Activated CD4-positive, alpha-beta T cell treated with anti-CD3 and anti-CD28 coated beads for 36 hours (primary cell): ENCODE measurements at regions not wholly inside any gene's neighbourhood (a gene's known extent, or its start where the extent isn't known, plus 50 kb on each side); places are given as distances from the start of the nearest gene placed in this dataset.

ENCODE experiments used
- ATAC-seq: fragments of 200-7000 bp; cut with Tn5 transposase; one replicate; pipeline ENCODE4 v1.10.0; 2021; ENCODE audit warnings: mild to moderate bottlenecking, moderate library complexity
- CTCF ChIA-PET: fragments of 350-600 bp; sonication (Branson Sonifier 250); formaldehyde crosslinking; loops from one replicate; lab custom pipeline; 2021; ENCODE audit warnings: antibody characterized with exemption; lab: Charles Lee
- POLR2A ChIA-PET: fragments of 350-600 bp; sonication (Branson Sonifier 250); formaldehyde crosslinking; loops from one replicate; lab custom pipeline; 2021; ENCODE audit warnings: antibody characterized with exemption, inconsistent platforms; lab: Charles Lee
- DNase-seq: peaks from one replicate; pipeline ENCODE4 v3.0.0-alpha.2; 2020
- H3K27ac Mint-ChIP-seq: one replicate; pipeline ENCODE4 v1.8.0; 2021; ENCODE audit warnings: mixed read lengths
- H3K27me3 Mint-ChIP-seq: one replicate; pipeline ENCODE4 v1.8.0; 2021; ENCODE audit warnings: mixed read lengths
- H3K36me3 Mint-ChIP-seq: one replicate; pipeline ENCODE4 v1.8.0; 2021; ENCODE audit warnings: low read depth, mixed read lengths
- H3K4me1 Mint-ChIP-seq: one replicate; pipeline ENCODE4 v1.8.0; 2021; ENCODE audit warnings: mixed read lengths
- H3K4me3 Mint-ChIP-seq: one replicate; pipeline ENCODE4 v1.8.0; 2021; ENCODE audit warnings: mild to moderate bottlenecking, moderate library complexity, mixed read lengths
- H3K9me3 Mint-ChIP-seq: one replicate; pipeline ENCODE4 v1.8.0; 2021; ENCODE audit warnings: low read depth, mixed read lengths
- intact Hi-C, 2 experiments: fragments of 100-400 bp; cut with DNase I in 1 of 2; cut with micrococcal nuclease in 1 of 2; formaldehyde crosslinking; loops; one replicate each; pipeline versions ENCODE4 v1.14.2 to v1.15.1; 2022 to 2024; cut with DNase I, micrococcal nuclease

- H3K27me3 Mint-ChIP-seq, result peaks cover 26% of the 10 kb centered on the region
- no peak overlapping the region for H3K27ac Mint-ChIP-seq
- DNase-seq (no peak), ATAC-seq (no peak)
- intact Hi-C loops, result no loop called here
- no peaks in the 10 kb centered on the region for H3K9me3 Mint-ChIP-seq
- ChIA-PET POLR2A (no interaction called here), CTCF (no interaction called here)
- H3K36me3 Mint-ChIP-seq, result no peaks in the 10 kb centered on the region
- H3K4me3 Mint-ChIP-seq, result no peak overlapping the region
- H3K4me1 Mint-ChIP-seq, result no peaks in the 10 kb centered on the region
Measured at GRCh38 chr5:96244696-96245095, 188.4 kb downstream of the PCSK1 start.

DNA sequence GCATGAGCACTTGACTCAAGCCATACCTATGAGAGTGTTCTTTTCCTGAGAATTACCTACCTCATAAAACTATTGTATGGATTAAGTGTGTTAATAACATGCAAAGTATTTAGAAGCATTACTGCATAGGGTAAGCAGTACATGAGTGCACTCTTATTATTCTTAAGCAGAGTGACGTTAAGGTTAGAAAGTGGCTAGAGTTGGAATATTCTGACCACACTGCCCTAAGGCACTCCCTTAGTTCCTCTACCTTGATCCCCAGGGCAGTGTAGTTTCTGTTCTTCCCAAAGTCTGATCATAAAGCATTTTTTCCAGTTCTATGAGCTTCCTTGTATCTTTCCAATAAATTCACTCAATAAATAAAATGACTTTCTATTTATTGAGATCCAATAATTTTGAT, 189.2 kb downstream of the PCSK1 start:
- Mint-ChIP-seq H3K4me3 (no peak overlapping the region), H3K36me3 (no peaks in the 10 kb centered on the region), H3K27me3 (peaks cover 24% of the 10 kb centered on the region), H3K4me1 (no peaks in the 10 kb centered on the region), H3K27ac (no peak overlapping the region), H3K9me3 (no peaks in the 10 kb centered on the region)
- intact Hi-C loops, result no loop called here
- no peak for DNase-seq
- ATAC-seq, result no peak
- POLR2A ChIA-PET, result no interaction called here
- CTCF ChIA-PET, result no interaction called here

DNA sequence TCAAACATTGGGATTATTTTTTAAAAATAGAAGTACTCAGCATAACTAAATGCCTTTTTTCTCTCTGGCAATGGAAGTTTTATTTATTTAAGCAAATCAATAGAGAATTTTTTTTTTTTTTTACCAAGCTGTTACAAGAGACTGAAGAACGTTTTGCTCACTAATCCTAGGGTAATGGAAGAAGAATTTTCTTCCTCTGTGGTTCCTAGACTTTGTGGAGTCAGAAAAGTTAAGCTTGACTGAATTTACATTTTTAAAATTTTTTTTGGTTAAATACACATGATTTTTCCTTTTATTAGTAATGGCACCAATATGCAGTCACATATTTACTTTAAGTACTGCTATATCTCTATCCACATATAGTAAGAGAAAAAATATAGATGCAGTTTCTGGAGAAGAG, 189.8 kb downstream of the PCSK1 start:
- CTCF ChIA-PET, result no interaction called here
- no peak for ATAC-seq
- intact Hi-C loops, result no loop called here
- POLR2A ChIA-PET, result no interaction called here
- H3K4me1 Mint-ChIP-seq, result no peaks in the 10 kb centered on the region
- no peaks in the 10 kb centered on the region for H3K9me3 Mint-ChIP-seq
- no peaks in the 10 kb centered on the region for H3K36me3 Mint-ChIP-seq
- H3K4me3 Mint-ChIP-seq, result no peak overlapping the region
- peaks cover 21% of the 10 kb centered on the region for H3K27me3 Mint-ChIP-seq
- DNase-seq, result no peak
- no peak overlapping the region for H3K27ac Mint-ChIP-seq

- no peak for DNase-seq
- H3K4me1 Mint-ChIP-seq, result no peaks in the 10 kb centered on the region
- no peaks in the 10 kb centered on the region for H3K36me3 Mint-ChIP-seq
- ChIA-PET POLR2A (no interaction called here), CTCF (no interaction called here)
- no peaks in the 10 kb centered on the region for H3K9me3 Mint-ChIP-seq
- no peak overlapping the region for H3K4me3 Mint-ChIP-seq
- H3K27ac Mint-ChIP-seq, result no peak overlapping the region
- intact Hi-C loops, result no loop called here
- ATAC-seq, result no peak
- H3K27me3 Mint-ChIP-seq, result peaks cover 18% of the 10 kb centered on the region
Measured at GRCh38 chr5:96242571-96242970, 190.5 kb downstream of the PCSK1 start.

- ChIA-PET POLR2A (no interaction called here), CTCF (interaction anchor here (0.6 kb wide), 1 partner anchor 12 kb away, joined by 4 read pairs; no protein-coding TSS in a partner anchor)
- Mint-ChIP-seq H3K4me3 (no peak overlapping the region), H3K36me3 (no peaks in the 10 kb centered on the region), H3K9me3 (no peaks in the 10 kb centered on the region), H3K27ac (no peak overlapping the region), H3K4me1 (no peaks in the 10 kb centered on the region), H3K27me3 (peaks cover 16% of the 10 kb centered on the region)
- intact Hi-C loops, result no loop called here
- no peak for DNase-seq
- ATAC-seq, result no peak
Measured at GRCh38 chr5:96236831-96237230, 196.2 kb downstream of the PCSK1 start.

- ChIA-PET POLR2A (no interaction called here), CTCF (no interaction called here)
- no peak for ATAC-seq
- no peak overlapping the region for H3K4me3 Mint-ChIP-seq
- no peaks in the 10 kb centered on the region for H3K9me3 Mint-ChIP-seq
- intact Hi-C loops, result no loop called here
- DNase-seq, result no peak
- H3K36me3 Mint-ChIP-seq, result no peaks in the 10 kb centered on the region
- no peaks in the 10 kb centered on the region for H3K4me1 Mint-ChIP-seq
- no peak overlapping the region for H3K27ac Mint-ChIP-seq
- H3K27me3 Mint-ChIP-seq, result peaks cover 19% of the 10 kb centered on the region
Measured at GRCh38 chr5:96236051-96236450, 197.0 kb downstream of the PCSK1 start.

DNA sequence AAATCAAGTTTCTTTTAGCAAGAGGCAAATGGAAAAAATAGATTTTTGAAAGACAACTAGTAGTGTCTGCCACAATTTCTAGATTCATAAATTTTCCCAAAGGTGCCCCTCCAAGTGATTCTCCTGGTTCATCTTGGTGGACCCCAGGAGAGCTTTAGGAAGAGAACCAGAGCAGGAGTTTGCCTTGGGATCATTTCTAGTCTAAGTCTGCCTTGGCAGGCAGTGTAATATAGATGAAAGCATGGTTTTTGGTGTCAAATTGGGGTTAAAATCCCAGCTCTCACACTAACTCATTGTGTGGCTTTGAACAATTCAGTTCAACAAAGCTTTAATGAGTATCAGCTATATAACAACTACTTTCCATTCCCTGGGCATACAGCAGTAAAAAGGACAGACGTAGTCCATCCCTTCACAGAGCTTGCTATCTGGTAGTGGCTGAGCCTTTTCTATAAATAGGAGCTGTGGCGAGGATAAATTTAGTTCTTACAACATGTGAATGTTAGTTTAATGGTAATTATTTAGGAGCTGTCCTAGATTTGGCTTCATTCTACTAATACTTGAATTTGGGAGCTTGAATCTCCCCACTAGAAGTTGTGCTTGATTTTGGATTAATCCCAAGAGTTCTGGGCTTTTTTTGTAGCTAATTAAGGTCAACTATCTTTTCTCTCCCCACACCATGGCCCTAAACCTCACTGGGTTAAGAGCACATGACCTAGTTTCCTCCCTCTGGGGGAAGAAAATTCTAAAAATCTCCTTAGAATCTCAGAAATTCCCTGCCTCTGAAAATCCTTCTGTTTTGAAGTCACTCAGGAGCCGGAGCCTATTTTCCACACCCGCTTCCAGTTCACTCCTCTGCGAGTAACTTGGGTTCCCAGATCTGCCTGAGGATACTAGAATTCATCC, 197.8 kb downstream of the PCSK1 start:
- Mint-ChIP-seq H3K36me3 (no peaks in the 10 kb centered on the region), H3K27me3 (peaks cover 22% of the 10 kb centered on the region), H3K4me1 (no peaks in the 10 kb centered on the region), H3K9me3 (no peaks in the 10 kb centered on the region), H3K27ac (no peak overlapping the region), H3K4me3 (no peak overlapping the region)
- intact Hi-C loops, result no loop called here
- POLR2A ChIA-PET, result no interaction called here
- DNase-seq (no peak), ATAC-seq (no peak)
- CTCF ChIA-PET, result interaction anchor here (0.6 to 1.2 kb wide), 2 partner anchors 58 to 454 kb away, joined by 3 read pairs; no protein-coding TSS in a partner anchor

DNA sequence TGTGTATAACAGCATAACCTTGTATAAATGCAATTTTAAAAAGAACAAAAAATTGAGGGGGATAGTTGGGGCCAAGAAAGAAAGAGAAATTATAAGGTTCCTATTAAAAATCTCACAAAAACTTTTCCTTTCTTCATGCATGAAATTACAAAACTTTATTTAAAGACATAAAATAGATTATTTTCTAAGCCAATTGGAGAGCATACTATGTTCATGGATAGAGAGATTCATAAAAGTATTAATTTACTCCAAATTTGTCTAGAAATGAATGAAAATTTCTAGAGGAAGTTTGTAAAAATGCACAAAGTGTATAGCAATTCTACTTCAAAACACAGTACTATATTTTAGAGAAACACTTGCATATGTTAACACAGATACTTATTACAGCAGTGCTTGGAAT, 200.4 kb downstream of the PCSK1 start:
- Mint-ChIP-seq H3K27me3 (peaks cover 32% of the 10 kb centered on the region), H3K4me3 (no peak overlapping the region), H3K36me3 (no peaks in the 10 kb centered on the region), H3K9me3 (no peaks in the 10 kb centered on the region), H3K27ac (no peak overlapping the region), H3K4me1 (peaks cover 7% of the 10 kb centered on the region)
- no peak for ATAC-seq
- no peak for DNase-seq
- intact Hi-C loops, result no loop called here
- ChIA-PET CTCF (interaction anchor here (0.8 kb wide), 1 partner anchor 55 kb away, joined by 5 read pairs; no protein-coding TSS in a partner anchor), POLR2A (no interaction called here)

- CTCF ChIA-PET, result interaction anchor here (0.6 kb wide), 1 partner anchor 367 kb away, joined by 3 read pairs; no protein-coding TSS in a partner anchor
- POLR2A ChIA-PET, result no interaction called here
Measured at GRCh38 chr5:96229188-96229587, 203.9 kb downstream of the PCSK1 start.

DNA sequence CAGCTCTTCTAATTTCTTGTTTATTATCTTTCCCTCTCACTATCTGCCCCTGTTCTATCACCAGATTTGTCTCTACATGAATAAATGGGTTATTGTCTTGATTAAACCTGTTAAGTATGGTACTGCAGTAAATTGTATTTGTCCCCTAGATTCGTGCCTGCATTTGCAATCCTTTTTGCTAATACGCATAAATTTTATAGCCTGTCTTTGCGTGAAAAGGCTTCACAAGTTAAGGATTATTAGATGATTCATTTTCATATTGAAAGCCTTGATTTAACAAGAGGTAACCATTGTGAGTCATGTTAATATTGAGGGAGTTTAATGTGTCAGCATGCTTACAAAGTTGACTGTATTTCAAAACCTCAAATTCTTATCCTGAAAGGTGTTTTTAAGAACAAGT, 204.6 kb downstream of the PCSK1 start:
- CTCF ChIA-PET, result no interaction called here

More at GRCh38 chr5:96229188-96229587, 203.9 kb downstream of the PCSK1 start:
- Mint-ChIP-seq H3K36me3 (no peaks in the 10 kb centered on the region), H3K4me1 (peaks cover 7% of the 10 kb centered on the region), H3K9me3 (no peaks in the 10 kb centered on the region), H3K27ac (no peak overlapping the region), H3K27me3 (peaks cover 26% of the 10 kb centered on the region), H3K4me3 (no peak overlapping the region)
- no peak for DNase-seq
- intact Hi-C loops, result loop anchor here (2.0 kb wide), 1 partner anchor 52 kb away; no protein-coding TSS in a partner anchor
- no peak for ATAC-seq

DNA sequence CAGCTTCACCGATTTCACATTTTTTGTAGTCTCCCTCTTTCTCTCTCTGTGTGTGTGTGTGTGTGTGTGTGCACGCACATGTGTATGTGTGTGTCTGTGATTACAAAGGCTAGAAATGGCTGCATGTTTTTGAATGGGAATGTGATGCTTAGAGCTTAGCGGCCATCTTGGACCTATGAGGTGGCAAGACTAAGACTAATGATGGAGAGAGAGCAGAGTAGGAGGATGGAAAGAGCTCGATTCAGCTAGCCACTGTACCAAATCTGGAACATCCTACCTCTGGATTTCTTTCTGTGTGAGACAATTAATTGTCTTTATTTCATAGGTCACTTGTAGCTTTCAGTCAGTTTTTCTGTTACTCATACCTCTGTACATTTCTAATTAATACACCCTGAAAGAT, 205.1 kb downstream of the PCSK1 start:
- ChIA-PET CTCF (interaction anchor here (0.7 kb wide), 1 partner anchor 436 kb away, joined by 3 read pairs; no protein-coding TSS in a partner anchor), POLR2A (no interaction called here)
- intact Hi-C loops, result loop anchor here (2.0 kb wide), 1 partner anchor 53 kb away; no protein-coding TSS in a partner anchor
- ATAC-seq, result no peak
- H3K4me3 Mint-ChIP-seq, result no peak overlapping the region
- peaks cover 1% of the 10 kb centered on the region for H3K9me3 Mint-ChIP-seq
- peaks cover 26% of the 10 kb centered on the region for H3K27me3 Mint-ChIP-seq
- H3K36me3 Mint-ChIP-seq, result no peaks in the 10 kb centered on the region
- no peak overlapping the region for H3K27ac Mint-ChIP-seq
- no peak for DNase-seq
- H3K4me1 Mint-ChIP-seq, result peaks cover 7% of the 10 kb centered on the region

More for the DNA sequence above, 204.6 kb downstream of the PCSK1 start:
- POLR2A ChIA-PET, result no interaction called here
- ATAC-seq (no peak), DNase-seq (no peak)
- Mint-ChIP-seq H3K4me1 (peaks cover 7% of the 10 kb centered on the region), H3K36me3 (no peaks in the 10 kb centered on the region), H3K27ac (no peak overlapping the region), H3K27me3 (peaks cover 26% of the 10 kb centered on the region), H3K4me3 (no peak overlapping the region), H3K9me3 (no peaks in the 10 kb centered on the region)
- intact Hi-C loops, result loop anchor here (2.0 kb wide), 1 partner anchor 52 kb away; no protein-coding TSS in a partner anchor
